ENCODE measurements at regions not wholly inside any gene's neighbourhood (a gene's known extent, or its start where the extent isn't known, plus 50 kb on each side); places are given as distances from the start of the nearest gene placed in this dataset.

DNA sequence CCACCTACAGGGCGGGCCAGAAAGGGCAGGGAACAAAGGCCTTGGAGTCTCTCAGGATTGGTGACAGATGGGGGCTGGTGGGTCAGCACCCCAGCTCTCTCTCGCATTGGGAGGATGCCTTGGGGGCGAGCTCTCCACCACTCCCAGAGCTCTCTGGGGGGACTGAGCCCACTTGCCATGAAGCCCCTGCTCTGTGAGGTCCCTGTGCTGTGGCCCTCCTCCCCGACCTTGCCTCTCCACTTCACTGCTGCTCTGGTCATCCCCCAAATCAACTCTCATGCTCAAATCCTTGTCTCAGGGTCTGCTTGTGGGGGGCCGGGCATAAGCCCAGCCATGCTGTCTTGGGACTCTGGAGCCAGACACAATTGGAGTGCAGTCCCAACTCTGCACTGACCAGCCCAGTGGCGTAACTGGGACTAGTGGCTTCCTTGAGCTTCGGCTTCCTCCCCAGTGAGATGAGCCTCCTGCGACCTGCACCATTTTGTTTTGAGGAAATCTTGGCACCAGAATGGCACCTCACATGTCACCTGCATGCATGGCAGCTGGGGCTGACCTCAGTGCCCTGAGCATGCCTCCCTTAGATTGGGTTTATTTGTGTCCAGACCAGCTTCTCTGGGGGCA is 184.5 kb downstream of the IRF8 start:
- TF ChIP-seq EP300 (IDR thresholded peaks at IDR 0.05): no peak
- TF ChIP-seq, protein P1, sequence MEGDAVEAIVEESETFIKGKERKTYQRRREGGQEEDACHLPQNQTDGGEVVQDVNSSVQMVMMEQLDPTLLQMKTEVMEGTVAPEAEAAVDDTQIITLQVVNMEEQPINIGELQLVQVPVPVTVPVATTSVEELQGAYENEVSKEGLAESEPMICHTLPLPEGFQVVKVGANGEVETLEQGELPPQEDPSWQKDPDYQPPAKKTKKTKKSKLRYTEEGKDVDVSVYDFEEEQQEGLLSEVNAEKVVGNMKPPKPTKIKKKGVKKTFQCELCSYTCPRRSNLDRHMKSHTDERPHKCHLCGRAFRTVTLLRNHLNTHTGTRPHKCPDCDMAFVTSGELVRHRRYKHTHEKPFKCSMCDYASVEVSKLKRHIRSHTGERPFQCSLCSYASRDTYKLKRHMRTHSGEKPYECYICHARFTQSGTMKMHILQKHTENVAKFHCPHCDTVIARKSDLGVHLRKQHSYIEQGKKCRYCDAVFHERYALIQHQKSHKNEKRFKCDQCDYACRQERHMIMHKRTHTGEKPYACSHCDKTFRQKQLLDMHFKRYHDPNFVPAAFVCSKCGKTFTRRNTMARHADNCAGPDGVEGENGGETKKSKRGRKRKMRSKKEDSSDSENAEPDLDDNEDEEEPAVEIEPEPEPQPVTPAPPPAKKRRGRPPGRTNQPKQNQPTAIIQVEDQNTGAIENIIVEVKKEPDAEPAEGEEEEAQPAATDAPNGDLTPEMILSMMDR (IDR thresholded peaks at IDR 0.05): no peak

Data from sigmoid colon (tissue), 4 donors.